Ascending aorta (tissue), 2 donors: ENCODE measurements at regions not wholly inside any gene's neighbourhood (a gene's known extent, or its start where the extent isn't known, plus 50 kb on each side); places are given as distances from the start of the nearest gene placed in this dataset.

Experiments used
- DNase-seq, 2 donors: peaks; one replicate each; pipeline ENCODE4 v3.0.0-alpha.2; 2019; ENCODE audit warnings: low spot score in 2 of 2
- H3K27ac ChIP-seq, 2 donors: fragments of 200-600 bp; sonication (generic); one replicate each; pipeline ENCODE4 v1.5.1; 2016 to 2017; ENCODE audit warnings: mild to moderate bottlenecking in 1 of 2
- H3K27me3 ChIP-seq: fragments of 200-600 bp; sonication (generic); one replicate; pipeline ENCODE4 v1.5.1; 2017
- H3K36me3 ChIP-seq, 2 donors: fragments of 200-600 bp; sonication (generic); one replicate each; pipeline ENCODE4 v1.5.1; 2016
- H3K4me1 ChIP-seq, 2 donors: fragments of 200-600 bp; sonication (generic); one replicate each; pipeline ENCODE4 v1.5.1; 2016 to 2017; ENCODE audit warnings: mild to moderate bottlenecking in 1 of 2
- H3K4me3 ChIP-seq, 2 donors: fragments of 200-600 bp; sonication (generic); one replicate each; pipeline ENCODE4 v1.5.1; 2016 to 2017; ENCODE audit warnings: mild to moderate bottlenecking in 1 of 2
- H3K9me3 ChIP-seq, 2 donors: fragments of 200-600 bp; sonication (generic); one replicate each; pipeline ENCODE4 v1.5.1; 2016
- intact Hi-C: fragments of 100-400 bp; cut with DNase I; formaldehyde crosslinking; loops from one replicate; pipeline ENCODE4 v1.15.1; 2023
- TF ChIP-seq, protein P1 (sequence below), 3 experiments: fragments of 200-600 bp in 2 of 3; fragments of 450-650 bp in 1 of 3; sonication (generic) in 2 of 3; IDR thresholded peaks; one replicate each; pipeline ENCODE4 v1.5.1; 2016 to 2019; ENCODE audit warnings: antibody characterized with exemption in 3 of 3, mild to moderate bottlenecking in 1 of 3, moderate library complexity in 1 of 3

GRCh38 chr5:8446179-8446578 is 577.2 kb downstream of the MTRR start:
- Histone ChIP-seq H3K36me3 (no peaks in the 10 kb centered on the region), H3K27ac (no peak overlapping the region), H3K4me1 (no peaks in the 10 kb centered on the region), H3K9me3 (no peaks in the 10 kb centered on the region), H3K4me3 (no peak overlapping the region), H3K27me3 (no peaks in the 10 kb centered on the region)
- TF ChIP-seq, protein P1, sequence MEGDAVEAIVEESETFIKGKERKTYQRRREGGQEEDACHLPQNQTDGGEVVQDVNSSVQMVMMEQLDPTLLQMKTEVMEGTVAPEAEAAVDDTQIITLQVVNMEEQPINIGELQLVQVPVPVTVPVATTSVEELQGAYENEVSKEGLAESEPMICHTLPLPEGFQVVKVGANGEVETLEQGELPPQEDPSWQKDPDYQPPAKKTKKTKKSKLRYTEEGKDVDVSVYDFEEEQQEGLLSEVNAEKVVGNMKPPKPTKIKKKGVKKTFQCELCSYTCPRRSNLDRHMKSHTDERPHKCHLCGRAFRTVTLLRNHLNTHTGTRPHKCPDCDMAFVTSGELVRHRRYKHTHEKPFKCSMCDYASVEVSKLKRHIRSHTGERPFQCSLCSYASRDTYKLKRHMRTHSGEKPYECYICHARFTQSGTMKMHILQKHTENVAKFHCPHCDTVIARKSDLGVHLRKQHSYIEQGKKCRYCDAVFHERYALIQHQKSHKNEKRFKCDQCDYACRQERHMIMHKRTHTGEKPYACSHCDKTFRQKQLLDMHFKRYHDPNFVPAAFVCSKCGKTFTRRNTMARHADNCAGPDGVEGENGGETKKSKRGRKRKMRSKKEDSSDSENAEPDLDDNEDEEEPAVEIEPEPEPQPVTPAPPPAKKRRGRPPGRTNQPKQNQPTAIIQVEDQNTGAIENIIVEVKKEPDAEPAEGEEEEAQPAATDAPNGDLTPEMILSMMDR (IDR thresholded peaks at IDR 0.05), result no peak
- intact Hi-C loops, result no loop called here
- DNase-seq, result no peak

- no peak for DNase-seq
- TF ChIP-seq, protein P1 (IDR thresholded peaks at IDR 0.05), result no peak
- Histone ChIP-seq H3K9me3 (no peaks in the 10 kb centered on the region), H3K27me3 (no peaks in the 10 kb centered on the region), H3K4me3 (peak overlapping the region in 1 of 2 donors; percentile 98), H3K36me3 (no peaks in the 10 kb centered on the region), H3K27ac (peak overlapping the region; percentile 83 to 89), H3K4me1 (no peaks in the 10 kb centered on the region)
- intact Hi-C loops, result loop anchor here (2.0 to 10.0 kb wide), 2 partner anchors 232 to 1878 kb away; no protein-coding TSS in a partner anchor
These were observed 587.9 kb downstream of the MTRR start for GRCh38 chr5:8456846-8457186.

GRCh38 chr5:8457187-8458037 is 588.5 kb downstream of the MTRR start:
- Histone ChIP-seq H3K4me3 (peak overlapping the region; percentile 58 to 98), H3K4me1 (no peaks in the 10 kb centered on the region), H3K9me3 (no peaks in the 10 kb centered on the region), H3K27ac (peak overlapping the region; percentile 83 to 89), H3K27me3 (no peaks in the 10 kb centered on the region), H3K36me3 (no peaks in the 10 kb centered on the region)
- TF ChIP-seq, protein P1 (IDR thresholded peaks at IDR 0.05), result no peak
- intact Hi-C loops, result loop anchor here (2.0 to 10.0 kb wide), 2 partner anchors 231 to 1877 kb away; no protein-coding TSS in a partner anchor
- DNase-seq, result peak; percentile 84 to 91

GRCh38 chr5:8458038-8458383 is 589.1 kb downstream of the MTRR start:
- no peaks in the 10 kb centered on the region for H3K36me3 ChIP-seq
- no peaks in the 10 kb centered on the region for H3K4me1 ChIP-seq
- H3K27ac ChIP-seq, result peak overlapping the region; percentile 83 to 89
- no peak for DNase-seq
- H3K27me3 ChIP-seq, result no peaks in the 10 kb centered on the region
- H3K4me3 ChIP-seq, result peak overlapping the region; percentile 58 to 98
- intact Hi-C loops, result loop anchor here (10.0 kb wide), 1 partner anchor 1877 kb away; no protein-coding TSS in a partner anchor
- no peaks in the 10 kb centered on the region for H3K9me3 ChIP-seq
- TF ChIP-seq, protein P1 (IDR thresholded peaks at IDR 0.05), result no peak

DNA sequence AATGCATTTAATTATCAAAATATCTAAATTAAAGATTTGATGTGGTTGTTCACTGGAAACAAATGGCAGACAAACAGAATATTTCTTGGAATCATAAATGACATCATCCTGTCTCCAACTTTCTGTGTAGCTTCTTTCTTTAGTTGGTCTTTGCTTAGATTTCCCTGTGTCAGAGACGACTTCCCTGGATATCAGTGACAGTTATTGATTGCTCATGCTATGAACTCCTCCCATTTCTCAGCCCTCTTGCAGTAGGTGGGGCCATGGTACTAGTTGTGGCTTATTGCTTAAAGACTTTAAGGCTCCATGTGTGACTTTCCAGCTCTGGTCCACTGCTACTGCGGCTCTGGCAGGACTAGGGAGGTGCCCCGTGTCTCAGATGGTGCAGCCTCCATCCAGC is 592.6 kb downstream of the MTRR start:
- Histone ChIP-seq H3K4me3 (no peak overlapping the region), H3K27me3 (no peaks in the 10 kb centered on the region), H3K4me1 (no peaks in the 10 kb centered on the region), H3K9me3 (no peaks in the 10 kb centered on the region), H3K36me3 (no peaks in the 10 kb centered on the region), H3K27ac (no peak overlapping the region)
- no peak for DNase-seq
- intact Hi-C loops, result no loop called here
- TF ChIP-seq, protein P1 (IDR thresholded peaks at IDR 0.05), result no peak
